Kidney (tissue), 13 donors: ENCODE measurements at regions not wholly inside any gene's neighbourhood (a gene's known extent, or its start where the extent isn't known, plus 50 kb on each side); places are given as distances from the start of the nearest gene placed in this dataset.

Experiments
- DNase-seq, 5 donors: peaks; one replicate each; pipeline ENCODE4 v3.0.0-alpha.2; 2013 to 2020
- FAIRE-seq: peaks from 2 replicates; lab custom pipeline; 2012; peaks lifted over from hg19 to GRCh38; lab: Jason Lieb, UNC
- H3K27ac ChIP-seq, 2 donors: one replicate each; pipeline ENCODE4 v1.7.0; 2013; ENCODE audit warnings: low read depth in 2 of 2, low read length in 2 of 2, inconsistent platforms in 1 of 2
- H3K27me3 ChIP-seq: one replicate; pipeline ENCODE4 v1.7.1; 2013; ENCODE audit warnings: low read length, inconsistent platforms; ENCODE audit not compliant: control insufficient read depth, insufficient read depth
- H3K36me3 ChIP-seq, 3 donors: one replicate each; pipeline versions ENCODE4 v1.7.0 to v1.7.1; 2013; ENCODE audit warnings: low read length in 3 of 3, control low read depth in 1 of 3, inconsistent platforms in 1 of 3; ENCODE audit not compliant: insufficient read depth in 3 of 3, control insufficient read depth in 2 of 3
- H3K4me1 ChIP-seq, 3 donors: one replicate each; pipeline versions ENCODE4 v1.7.0 to v1.7.1; 2013; ENCODE audit warnings: low read length in 3 of 3, inconsistent platforms in 1 of 3, low read depth in 1 of 3; ENCODE audit not compliant: control insufficient read depth in 2 of 3, insufficient read depth in 2 of 3
- H3K4me3 ChIP-seq, 3 donors: one replicate each; pipeline versions ENCODE4 v1.7.0 to v1.8.1; 2013; ENCODE audit warnings: low read length in 3 of 3, control low read depth in 1 of 3, inconsistent platforms in 1 of 3
- H3K9ac ChIP-seq, 3 donors: one replicate each; pipeline versions ENCODE4 v1.7.0 to v1.7.1; 2013; ENCODE audit warnings: low read length in 3 of 3, control low read depth in 1 of 3, inconsistent platforms in 1 of 3
- H3K9me3 ChIP-seq, 3 donors: one replicate each; pipeline versions ENCODE4 v1.7.0 to v1.7.1; 2013; ENCODE audit warnings: low read length in 3 of 3, control low read depth in 1 of 3, inconsistent platforms in 1 of 3; ENCODE audit not compliant: control insufficient read depth in 2 of 3, insufficient read depth in 1 of 3
- CTCF ChIP-seq: IDR thresholded peaks from 3 replicates; pipeline ENCODE4 v1.5.1; 2012; ENCODE audit warnings: mild to moderate bottlenecking, moderate library complexity, borderline replicate concordance; ENCODE audit not compliant: insufficient read depth; ENCODE audit errors: extremely low read depth
- intact Hi-C: fragments of 100-400 bp; cut with DNase I; formaldehyde crosslinking; loops from one replicate; pipeline ENCODE4 v1.11.1; 2022
- donor health status: control.
- donor health status: control.
- donor health status: control.
- donor health status: control.
- donor health status: control.
- donor health status: DM: yes; HTN: yes; CAD: no.
- donor health status: Normal renal cell carcinoma (clear cell type).

- Histone ChIP-seq H3K4me1 (no peaks in the 10 kb centered on the region), H3K9ac (no peak overlapping the region), H3K4me3 (no peak overlapping the region), H3K9me3 (no peaks in the 10 kb centered on the region), H3K27ac (no peak overlapping the region), H3K27me3 (no peaks in the 10 kb centered on the region), H3K36me3 (no peaks in the 10 kb centered on the region)
- FAIRE-seq (no peak), DNase-seq (no peak)
- TF ChIP-seq CTCF = no peak
- intact Hi-C loops = no loop called here
Observed at GRCh38 chr7:120169996-120170783, 102.8 kb upstream of the KCND2 start.

- Histone ChIP-seq H3K36me3 (no peaks in the 10 kb centered on the region), H3K27ac (no peak overlapping the region), H3K9ac (no peak overlapping the region), H3K4me3 (no peak overlapping the region), H3K9me3 (no peaks in the 10 kb centered on the region), H3K27me3 (no peaks in the 10 kb centered on the region), H3K4me1 (no peaks in the 10 kb centered on the region)
- FAIRE-seq (no peak), DNase-seq (no peak)
- intact Hi-C loops = no loop called here
- TF ChIP-seq CTCF = no peak
Observed at GRCh38 chr7:120170834-120171233, 102.1 kb upstream of the KCND2 start.

GRCh38 chr7:120171406-120171805 is 101.6 kb upstream of the KCND2 start:
- Histone ChIP-seq H3K4me3 (no peak overlapping the region), H3K27ac (no peak overlapping the region), H3K27me3 (no peaks in the 10 kb centered on the region), H3K9ac (no peak overlapping the region), H3K36me3 (no peaks in the 10 kb centered on the region), H3K4me1 (no peaks in the 10 kb centered on the region), H3K9me3 (no peaks in the 10 kb centered on the region)
- FAIRE-seq (no peak), DNase-seq (no peak)
- intact Hi-C loops = no loop called here
- no peak for TF ChIP-seq CTCF
